ENCODE measurements at regions not wholly inside any gene's neighbourhood (a gene's known extent, or its start where the extent isn't known, plus 50 kb on each side); places are given as distances from the start of the nearest gene placed in this dataset.
"Not testable (repeated sequence)": the region's sequence is repeated elsewhere in the genome, so short reads cannot be mapped to it uniquely, and the experiment has no call there.

GRCh38 chr6:88459189-88459588 is 293.0 kb upstream of the CNR1 start:
- FAIRE-seq (no peak), DNase-seq (ENCODE audit: extremely low spot score, insufficient read length, low read depth) (no peak)

- DNase-seq (ENCODE audit: extremely low spot score, insufficient read length, low read depth) (no peak), FAIRE-seq (no peak)
These were observed 292.5 kb upstream of the CNR1 start for GRCh38 chr6:88458662-88459061.

GRCh38 chr6:88456221-88456859 is 290.2 kb upstream of the CNR1 start:
- FAIRE-seq, result no peak
- no peak for DNase-seq (ENCODE audit: extremely low spot score, insufficient read length, low read depth)

DNA sequence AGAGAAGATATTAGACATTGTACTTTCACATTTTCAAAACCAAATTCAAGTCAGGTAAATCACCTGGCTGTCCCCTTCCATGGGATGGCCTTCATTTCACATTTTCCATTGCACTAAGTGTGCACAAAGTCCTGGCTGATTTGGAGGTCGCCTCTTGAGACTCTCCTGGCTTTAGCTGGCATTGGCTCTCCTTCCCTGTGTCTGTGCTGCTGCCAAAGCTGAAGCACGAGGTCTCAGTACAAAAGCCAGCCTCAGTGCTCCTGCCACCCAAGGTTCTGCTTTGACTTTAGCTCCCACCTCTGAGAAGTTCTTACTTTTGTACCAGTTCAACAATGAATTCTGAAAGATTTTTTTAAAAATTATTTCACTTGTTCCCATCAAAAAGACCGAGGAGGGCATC is 289.2 kb upstream of the CNR1 start:
- DNase-seq (ENCODE audit: extremely low spot score, insufficient read length, low read depth) (no peak), FAIRE-seq (no peak)

DNA sequence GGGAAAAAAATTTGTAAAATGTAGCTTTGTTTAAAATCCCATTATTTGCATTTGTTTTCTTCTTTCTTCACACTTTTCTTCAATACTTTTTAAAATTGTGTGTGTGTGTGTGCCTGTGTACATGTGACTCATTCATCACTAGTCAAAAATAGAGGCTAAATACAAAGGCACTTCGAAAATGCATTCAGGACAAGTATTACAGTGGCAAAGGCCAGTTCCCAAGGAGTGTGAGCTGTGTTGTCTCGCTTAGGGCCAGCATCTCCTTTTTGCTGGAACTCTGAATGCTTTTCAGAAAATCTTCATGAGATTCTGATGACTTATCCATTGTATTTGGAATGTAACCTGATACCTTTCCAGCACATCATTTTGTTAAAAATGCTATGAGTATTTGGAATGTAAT is 288.5 kb upstream of the CNR1 start:
- FAIRE-seq (no peak), DNase-seq (ENCODE audit: extremely low spot score, insufficient read length, low read depth) (no peak)

- no peak for FAIRE-seq
- DNase-seq (ENCODE audit: extremely low spot score, insufficient read length, low read depth), result no peak
These were observed 283.6 kb upstream of the CNR1 start for GRCh38 chr6:88449770-88450169.

- FAIRE-seq, result no peak
- no peak for DNase-seq (ENCODE audit: extremely low spot score, insufficient read length, low read depth)
These were observed 279.2 kb upstream of the CNR1 start for GRCh38 chr6:88445188-88445965.

- FAIRE-seq, result peak; percentile 72
- no peak for DNase-seq (ENCODE audit: extremely low spot score, insufficient read length, low read depth)
These were observed 277.4 kb upstream of the CNR1 start for GRCh38 chr6:88443554-88443953.

DNA sequence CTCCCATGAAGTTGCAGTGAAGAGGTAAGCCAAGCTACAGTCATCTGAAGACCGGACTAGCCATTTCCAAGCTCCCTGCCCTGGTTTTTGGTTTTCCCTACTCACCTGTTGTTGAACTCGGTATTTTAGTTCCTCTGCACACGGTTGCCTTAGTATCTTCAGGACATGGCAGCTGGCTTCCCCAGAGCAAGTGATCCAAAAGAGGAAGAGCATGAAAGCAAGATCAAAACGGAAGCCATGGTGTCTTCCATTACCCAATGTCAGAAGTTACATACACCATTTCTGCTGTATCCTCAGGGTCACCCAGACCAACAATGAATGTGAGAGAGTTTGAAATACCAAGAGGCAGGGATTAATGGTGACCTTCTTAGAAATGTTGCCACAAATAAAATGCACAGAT is 276.6 kb upstream of the CNR1 start:
- FAIRE-seq, result peak; percentile 65
- no peak for DNase-seq (ENCODE audit: extremely low spot score, insufficient read length, low read depth)

GRCh38 chr6:88441346-88441745 is 275.2 kb upstream of the CNR1 start:
- DNase-seq (ENCODE audit: extremely low spot score, insufficient read length, low read depth), result no peak
- no peak for FAIRE-seq

DNA sequence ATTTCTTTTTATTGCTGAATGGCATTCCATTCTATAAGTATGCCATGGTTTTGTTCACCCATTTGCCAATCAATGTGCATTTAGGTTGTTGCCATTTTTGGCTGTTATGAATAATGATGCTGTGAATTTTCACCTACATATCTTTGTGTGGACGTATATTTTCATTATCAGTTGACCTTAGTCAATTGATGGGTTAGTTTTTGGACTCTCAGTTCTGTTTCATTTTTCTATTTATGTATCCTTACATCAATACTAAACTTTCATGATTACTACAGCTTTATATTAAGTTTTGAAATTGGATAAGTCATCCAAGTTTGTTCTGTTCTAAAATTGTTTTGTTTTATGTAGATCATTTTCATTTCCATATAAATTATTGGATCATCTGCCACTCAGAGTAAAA is 261.9 kb upstream of the CNR1 start:
- DNase-seq (ENCODE audit: extremely low spot score, insufficient read length, low read depth), result no peak
- FAIRE-seq, result no peak

DNA sequence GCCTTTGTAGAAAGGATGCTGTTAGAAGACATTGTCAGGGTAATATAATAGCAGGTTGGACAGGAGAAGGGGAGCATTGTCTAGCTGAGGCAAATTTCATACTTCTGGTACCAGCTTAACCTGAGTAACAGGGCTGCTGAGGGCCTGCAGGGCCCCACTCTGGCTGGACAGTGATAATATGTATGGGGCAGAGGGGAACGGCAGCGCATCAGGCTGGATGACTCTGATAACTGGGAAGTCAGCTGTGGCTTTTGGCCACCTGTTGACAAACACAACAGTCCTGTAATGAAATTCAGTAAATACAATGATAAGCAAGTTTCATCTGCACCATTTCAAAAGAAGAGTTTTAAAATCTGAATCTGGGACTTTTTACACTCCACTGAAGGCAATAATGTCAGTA is 259.9 kb upstream of the CNR1 start:
- no peak for DNase-seq (ENCODE audit: extremely low spot score, insufficient read length, low read depth)
- FAIRE-seq, result no peak

DNA sequence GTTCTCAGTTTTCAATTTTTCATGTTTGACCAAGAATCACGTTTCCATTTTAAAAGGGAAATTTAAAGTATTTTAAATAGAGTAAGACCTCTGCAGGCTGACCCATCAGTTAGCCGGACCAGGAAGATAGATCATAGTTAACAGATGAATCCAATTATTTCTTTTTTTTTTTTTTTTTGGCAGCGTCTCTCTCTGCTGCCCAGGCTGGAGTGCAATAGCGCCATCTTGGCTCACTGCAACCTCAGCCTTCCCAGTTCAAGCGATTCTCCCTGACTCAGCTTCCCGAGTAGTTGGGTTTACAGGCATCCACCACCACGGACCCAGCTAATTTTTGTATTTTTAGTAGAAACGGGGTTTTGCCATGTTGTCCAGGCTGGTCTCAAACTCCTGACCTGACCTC is 256.7 kb upstream of the CNR1 start:
- FAIRE-seq (no peak), DNase-seq (ENCODE audit: extremely low spot score, insufficient read length, low read depth) (no peak)

- not testable (repeated sequence) for DNase-seq (ENCODE audit: extremely low spot score, insufficient read length, low read depth); FAIRE-seq
These were observed 254.9 kb upstream of the CNR1 start for GRCh38 chr6:88420967-88421488.

DNA sequence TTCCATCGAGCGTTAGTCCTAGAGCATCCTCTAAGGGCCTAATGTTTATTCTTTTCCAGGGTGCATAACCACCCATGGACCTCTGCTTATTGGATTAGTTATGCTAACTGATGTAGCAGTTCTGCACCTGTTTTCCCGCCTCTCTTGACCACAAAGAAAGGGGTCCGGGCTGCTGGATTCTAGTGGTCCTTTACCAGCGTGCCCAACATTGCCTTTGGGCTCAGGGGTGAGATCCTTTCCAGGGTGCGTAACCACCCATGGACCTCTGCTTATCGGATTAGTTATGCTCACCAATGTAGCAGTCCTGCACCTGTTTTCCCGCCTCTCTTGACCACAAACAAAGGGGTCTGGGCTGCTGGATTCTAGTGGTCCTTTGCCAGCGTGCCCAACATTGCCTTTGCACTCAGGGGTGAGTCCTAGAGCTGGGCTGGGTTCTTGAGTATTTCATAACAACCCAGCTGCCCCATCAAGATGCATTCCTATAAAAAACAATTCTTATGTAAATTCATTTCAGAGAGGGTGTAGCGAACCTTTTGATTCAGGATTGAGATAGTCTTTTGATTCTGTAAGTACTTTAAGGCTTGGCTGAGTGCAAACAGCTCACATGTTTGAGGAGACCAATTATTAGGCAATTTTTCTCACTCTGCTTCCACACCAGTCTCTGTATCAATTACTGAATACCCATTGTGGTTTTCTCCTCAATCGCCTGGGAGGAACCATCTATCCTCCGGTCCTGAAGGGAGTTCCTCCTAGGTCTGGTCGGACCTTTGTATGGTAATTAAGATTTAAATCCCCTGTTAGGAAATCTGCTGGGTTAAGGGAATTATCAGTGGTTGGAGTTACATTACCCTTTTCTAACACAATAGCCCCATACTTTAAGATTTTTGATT is 253.0 kb upstream of the CNR1 start:
- not testable (repeated sequence) for DNase-seq (ENCODE audit: extremely low spot score, insufficient read length, low read depth); FAIRE-seq

- not testable (repeated sequence) for DNase-seq (ENCODE audit: extremely low spot score, insufficient read length, low read depth); FAIRE-seq
These were observed 251.2 kb upstream of the CNR1 start for GRCh38 chr6:88417361-88417760.

DNA sequence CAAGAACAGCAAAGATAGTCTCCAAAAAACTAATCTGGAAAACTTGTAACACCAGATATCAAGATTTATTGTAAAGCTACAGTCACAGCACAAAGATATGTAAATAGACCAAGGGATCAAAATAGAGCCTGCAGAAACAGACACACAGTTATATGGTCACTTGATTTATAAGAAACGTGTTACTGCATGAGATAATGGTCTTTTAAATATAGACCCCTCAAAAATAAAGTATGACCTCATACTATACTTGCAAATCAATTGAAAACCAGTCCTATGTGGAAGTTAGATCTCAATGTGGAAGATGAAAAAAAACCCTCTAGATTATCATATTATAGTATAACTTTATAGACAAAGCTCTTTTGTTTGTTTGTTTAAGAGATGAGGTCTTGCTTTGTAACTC is 247.3 kb upstream of the CNR1 start:
- FAIRE-seq, result no peak

GRCh38 chr6:88408355-88408754 is 242.2 kb upstream of the CNR1 start:
- FAIRE-seq; DNase-seq (ENCODE audit: extremely low spot score, insufficient read length, low read depth): not testable (repeated sequence)

More for the DNA sequence above, 247.3 kb upstream of the CNR1 start:
- no peak for DNase-seq (ENCODE audit: extremely low spot score, insufficient read length, low read depth)

GRCh38 chr6:88406674-88407073 is 240.5 kb upstream of the CNR1 start:
- DNase-seq (ENCODE audit: extremely low spot score, insufficient read length, low read depth); FAIRE-seq: not testable (repeated sequence)

GRCh38 chr6:88403486-88403885 is 237.3 kb upstream of the CNR1 start:
- DNase-seq (ENCODE audit: extremely low spot score, insufficient read length, low read depth), result no peak
- FAIRE-seq, result no peak

Data from GM18507 (cell line).